ENCODE measurements at regions not wholly inside any gene's neighbourhood (a gene's known extent, or its start where the extent isn't known, plus 50 kb on each side); places are given as distances from the start of the nearest gene placed in this dataset.

- ATAC-seq (no peak), FAIRE-seq (no peak), DNase-seq (ENCODE audit: low spot score) (no peak)
- Histone ChIP-seq H2AFZ (ENCODE audit: low read length) (no peak overlapping the region), H3K4me1 (ENCODE audit: insufficient read depth, low read length) (no peaks in the 10 kb centered on the region), H3K4me3 (replicated peaks in 1 of 3; ENCODE audit: insufficient read depth in 1 of 3, low read depth in 2 of 3, low read length in 3 of 3) (no peak overlapping the region), H3K79me2 (ENCODE audit: insufficient read depth, low read length) (no peaks in the 10 kb centered on the region), H4K20me1 (ENCODE audit: insufficient read depth, low read length) (no peaks in the 10 kb centered on the region), H3K9ac (ENCODE audit: insufficient read depth, low read depth, low read length) (no peak overlapping the region), H3K36me3 (replicated peaks in 1 of 2; ENCODE audit: control insufficient read depth in 1 of 2, insufficient read depth in 2 of 2, low read length in 2 of 2) (no peaks in the 10 kb centered on the region), H3K9me3 (ENCODE audit: low read length) (no peaks in the 10 kb centered on the region), H3K27ac (ENCODE audit: extremely low read length, insufficient read depth, low read length) (no peak overlapping the region), H3K4me2 (ENCODE audit: low read depth, low read length) (no peak overlapping the region), H3K27me3 (ENCODE audit: control insufficient read depth in 1 of 2, insufficient read depth in 2 of 2, low read length in 2 of 2) (no peaks in the 10 kb centered on the region)
- CTCF ChIA-PET (ENCODE audit: low intra/inter-chr PET ratio, low total read pairs) = no interaction called here
- TF ChIP-seq ARNT (IDR thresholded peaks at IDR 0.05) = no peak
- TF ChIP-seq CAMTA2 (CRISPR knock-in tag; IDR thresholded peaks at IDR 0.05; ENCODE audit: borderline replicate concordance) = no peak
- no peak for TF ChIP-seq TMF1 (CRISPR knock-in tag; IDR thresholded peaks at IDR 0.05; ENCODE audit: low read depth)
- no peak for TF ChIP-seq KLF6 (CRISPR knock-in tag; IDR thresholded peaks at IDR 0.05)
- no peak for TF ChIP-seq MBD4 (IDR thresholded peaks at IDR 0.05; ENCODE audit: borderline replicate concordance, low read length)
- TF ChIP-seq NFYB (CRISPR knock-in tag; IDR thresholded peaks at IDR 0.05) = no peak
- TF ChIP-seq ZNF160 (CRISPR knock-in tag; IDR thresholded peaks at IDR 0.05) = no peak
- TF ChIP-seq FOSL2 (CRISPR knock-in tag; IDR thresholded peaks at IDR 0.05) = no peak
- POLR2A ChIA-PET = no interaction called here
- intact Hi-C loops (cut with micrococcal nuclease; ENCODE audit: unreplicated experiment) (no loop called here), in situ Hi-C loops (cut with HindIII; ENCODE audit: extremely low pct_ligation_motif_present, low pct_unique_long_range_greater_than_20kb) (no loop called here)
- WGBS (ENCODE audit: low lambda C conversion rate) = 0% methylated on average over 2 of the region's 2 CpGs
- no TSS peak for BruUV-seq (replicated peaks)
Observed at GRCh38 chr6:77105091-77105490, 358.2 kb downstream of the HTR1B start.

DNA sequence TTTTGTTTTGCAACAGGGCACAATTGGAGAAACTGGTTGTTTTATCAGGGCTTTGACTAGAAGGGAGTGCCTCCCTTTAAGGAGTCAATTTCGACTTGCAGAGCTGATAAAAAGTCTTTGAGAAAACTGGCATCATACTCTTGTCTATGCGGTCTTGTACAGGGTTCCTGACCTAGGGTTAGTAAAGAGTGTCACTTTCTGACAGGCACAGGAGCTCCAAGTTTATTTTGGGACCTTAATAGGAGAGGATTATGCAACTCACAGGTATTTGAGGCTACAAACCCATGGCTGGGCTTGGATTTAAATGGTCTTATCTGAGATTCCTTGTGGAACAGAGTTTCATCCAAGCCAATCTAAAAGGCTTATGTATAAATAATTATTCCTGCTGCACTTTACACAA lies 365.4 kb downstream of the HTR1B start:
- DNase-seq (ENCODE audit: low spot score) (no peak), ATAC-seq (no peak), FAIRE-seq (no peak)
- no peaks in the 10 kb centered on the region for H3K79me2 ChIP-seq (ENCODE audit: insufficient read depth, low read length)
- ChIA-PET CTCF (ENCODE audit: low intra/inter-chr PET ratio, low total read pairs) (no interaction called here), POLR2A (no interaction called here)
- intact Hi-C loops (cut with micrococcal nuclease; ENCODE audit: unreplicated experiment) (no loop called here), in situ Hi-C loops (cut with HindIII; ENCODE audit: extremely low pct_ligation_motif_present, low pct_unique_long_range_greater_than_20kb) (no loop called here)
- H4K20me1 ChIP-seq (ENCODE audit: insufficient read depth, low read length) = no peaks in the 10 kb centered on the region
- no peak overlapping the region for H3K27ac ChIP-seq (ENCODE audit: extremely low read length, insufficient read depth, low read length)
- no peaks in the 10 kb centered on the region for H3K4me1 ChIP-seq (ENCODE audit: insufficient read depth, low read length)
- no TSS peak for BruUV-seq (replicated peaks)
- no peaks in the 10 kb centered on the region; a peak in 1 of 5 replicates for H3K27me3 ChIP-seq (ENCODE audit: control insufficient read depth in 1 of 2, insufficient read depth in 2 of 2, low read length in 2 of 2)
- no peak overlapping the region for H2AFZ ChIP-seq (ENCODE audit: low read length)
- H3K4me3 ChIP-seq (replicated peaks in 1 of 3; ENCODE audit: insufficient read depth in 1 of 3, low read depth in 2 of 3, low read length in 3 of 3) = no peak overlapping the region
- WGBS (ENCODE audit: low lambda C conversion rate) = 5% methylated on average over 2 of the region's 2 CpGs
- no peak overlapping the region for H3K9ac ChIP-seq (ENCODE audit: insufficient read depth, low read depth, low read length)
- H3K36me3 ChIP-seq (replicated peaks in 1 of 2; ENCODE audit: control insufficient read depth in 1 of 2, insufficient read depth in 2 of 2, low read length in 2 of 2) = no peaks in the 10 kb centered on the region
- H3K9me3 ChIP-seq (ENCODE audit: low read length) = no peaks in the 10 kb centered on the region
- no peak overlapping the region for H3K4me2 ChIP-seq (ENCODE audit: low read depth, low read length)
- TF ChIP-seq, protein P1, sequence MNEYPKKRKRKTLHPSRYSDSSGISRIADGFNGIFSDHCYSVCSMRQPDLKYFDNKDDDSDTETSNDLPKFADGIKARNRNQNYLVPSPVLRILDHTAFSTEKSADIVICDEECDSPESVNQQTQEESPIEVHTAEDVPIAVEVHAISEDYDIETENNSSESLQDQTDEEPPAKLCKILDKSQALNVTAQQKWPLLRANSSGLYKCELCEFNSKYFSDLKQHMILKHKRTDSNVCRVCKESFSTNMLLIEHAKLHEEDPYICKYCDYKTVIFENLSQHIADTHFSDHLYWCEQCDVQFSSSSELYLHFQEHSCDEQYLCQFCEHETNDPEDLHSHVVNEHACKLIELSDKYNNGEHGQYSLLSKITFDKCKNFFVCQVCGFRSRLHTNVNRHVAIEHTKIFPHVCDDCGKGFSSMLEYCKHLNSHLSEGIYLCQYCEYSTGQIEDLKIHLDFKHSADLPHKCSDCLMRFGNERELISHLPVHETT (CRISPR knock-in tag; conservative IDR thresholded peaks at IDR 0.05) = no peak
- TF ChIP-seq AHR (CRISPR knock-in tag; IDR thresholded peaks at IDR 0.05) (no peak), AGO2 (optimal IDR thresholded peaks at IDR 0.05; ENCODE audit: low read depth, low read length) (no peak), RAD21 (CRISPR knock-in tag; IDR thresholded peaks at IDR 0.05) (no peak), BRD4 (CRISPR knock-in tag; IDR thresholded peaks at IDR 0.05) (no peak), PAWR (CRISPR knock-in tag; IDR thresholded peaks at IDR 0.05; ENCODE audit: borderline replicate concordance) (no peak), ZNF513 (CRISPR knock-in tag; conservative IDR thresholded peaks at IDR 0.05) (no peak), GLI4 (CRISPR knock-in tag; IDR thresholded peaks at IDR 0.05; ENCODE audit: borderline replicate concordance) (no peak)
- TF ChIP-seq, protein P2, sequence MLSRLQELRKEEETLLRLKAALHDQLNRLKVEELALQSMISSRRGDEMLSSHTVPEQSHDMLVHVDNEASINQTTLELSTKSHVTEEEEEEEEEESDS (CRISPR knock-in tag; IDR thresholded peaks at IDR 0.05; ENCODE audit: borderline replicate concordance) = no peak

All from HepG2 (cell line).